ENCODE measurements at regions not wholly inside any gene's neighbourhood (a gene's known extent, or its start where the extent isn't known, plus 50 kb on each side); places are given as distances from the start of the nearest gene placed in this dataset.

GRCh38 chrX:39705290-39705689, 392.5 kb downstream of the BCOR start:
- Histone ChIP-seq H3K27me3 (peaks cover 0 to 4% (median 0%) of the 10 kb centered on the region in 4 donors), H3K4me1 (no peaks in the 10 kb centered on the region), H3K27ac (no peak overlapping the region), H3K36me3 (no peaks in the 10 kb centered on the region), H3K4me3 (no peak overlapping the region), H3K9me3 (no peaks in the 10 kb centered on the region)
- intact Hi-C loops (cut with DNase I) = no loop called here
- TF ChIP-seq CTCF (IDR thresholded peaks at IDR 0.05) (peak in 5 of 6 experiments; percentile 35 to 63 (median 52)), POLR2A (IDR thresholded peaks at IDR 0.05) (no peak)
- 14% methylated on average over 2 of the region's 2 CpGs; no CpG with 5 or more reads in 1 of the 2 donors for WGBS, 2 donors
- DNase-seq = no peak

- no peaks in the 10 kb centered on the region for H3K4me1 ChIP-seq
- H3K9me3 ChIP-seq = no peaks in the 10 kb centered on the region
- peaks cover 0 to 4% (median 0%) of the 10 kb centered on the region in 4 donors for H3K27me3 ChIP-seq
- TF ChIP-seq POLR2A (IDR thresholded peaks at IDR 0.05) (no peak), CTCF (IDR thresholded peaks at IDR 0.05) (no peak)
- H3K4me3 ChIP-seq = no peak overlapping the region
- H3K36me3 ChIP-seq = no peaks in the 10 kb centered on the region
- 93% methylated on average over 1 of the region's 1 CpG; no CpG with 5 or more reads in 1 of the 2 donors for WGBS, 2 donors
- no peak for DNase-seq
- H3K27ac ChIP-seq = no peak overlapping the region
- intact Hi-C loops (cut with DNase I) = no loop called here
Observed at GRCh38 chrX:39709364-39709763, 388.4 kb downstream of the BCOR start.

- no peaks in the 10 kb centered on the region for H3K36me3 ChIP-seq
- no peak overlapping the region for H3K27ac ChIP-seq
- H3K4me3 ChIP-seq = no peak overlapping the region
- H3K4me1 ChIP-seq = no peaks in the 10 kb centered on the region
- intact Hi-C loops (cut with DNase I) = no loop called here
- no peak for DNase-seq
- H3K9me3 ChIP-seq = no peaks in the 10 kb centered on the region
- TF ChIP-seq POLR2A (IDR thresholded peaks at IDR 0.05) = no peak
- WGBS, 2 donors = 83 to 93% methylated on average over 2 of the region's 2 CpGs
- H3K27me3 ChIP-seq = peaks cover 0 to 4% (median 0%) of the 10 kb centered on the region in 4 donors
Observed at GRCh38 chrX:39709812-39710211, 387.9 kb downstream of the BCOR start.

- no peak overlapping the region for H3K27ac ChIP-seq
- TF ChIP-seq CTCF (IDR thresholded peaks at IDR 0.05) (no peak), POLR2A (IDR thresholded peaks at IDR 0.05) (no peak)
- no peaks in the 10 kb centered on the region for H3K9me3 ChIP-seq
- DNase-seq = no peak
- WGBS, 2 donors = 43 to 67% methylated on average over 1 of the region's 1 CpG
- H3K4me3 ChIP-seq = no peak overlapping the region
- intact Hi-C loops (cut with DNase I) = no loop called here
- H3K27me3 ChIP-seq = peaks cover 0 to 4% (median 0%) of the 10 kb centered on the region in 4 donors
- no peaks in the 10 kb centered on the region for H3K4me1 ChIP-seq
- H3K36me3 ChIP-seq = no peaks in the 10 kb centered on the region
Observed at GRCh38 chrX:39710776-39711175, 387.0 kb downstream of the BCOR start.

GRCh38 chrX:39714471-39714870, 383.3 kb downstream of the BCOR start:
- intact Hi-C loops (cut with DNase I) = no loop called here
- no peak overlapping the region for H3K27ac ChIP-seq
- peaks cover 0 to 9% (median 0%) of the 10 kb centered on the region in 3 donors for H3K4me1 ChIP-seq
- H3K9me3 ChIP-seq = no peaks in the 10 kb centered on the region
- 69 to 83% methylated on average over 1 to 5 of the region's 6 CpGs for WGBS, 2 donors
- no peaks in the 10 kb centered on the region for H3K27me3 ChIP-seq
- H3K36me3 ChIP-seq = no peaks in the 10 kb centered on the region
- DNase-seq = no peak
- no peak overlapping the region for H3K4me3 ChIP-seq
- TF ChIP-seq CTCF (IDR thresholded peaks at IDR 0.05) (no peak), POLR2A (IDR thresholded peaks at IDR 0.05) (no peak)

- DNase-seq = no peak
- no peaks in the 10 kb centered on the region for H3K27me3 ChIP-seq
- H3K4me1 ChIP-seq = peaks cover 0 to 11% (median 0%) of the 10 kb centered on the region in 3 donors
- WGBS, 2 donors = 71% methylated on average over 4 of the region's 8 CpGs; no CpG with 5 or more reads in 1 of the 2 donors
- no peak overlapping the region for H3K4me3 ChIP-seq
- H3K9me3 ChIP-seq = no peaks in the 10 kb centered on the region
- TF ChIP-seq POLR2A (IDR thresholded peaks at IDR 0.05) = no peak
- no peak for TF ChIP-seq CTCF (IDR thresholded peaks at IDR 0.05)
- intact Hi-C loops (cut with DNase I) = no loop called here
- no peaks in the 10 kb centered on the region for H3K36me3 ChIP-seq
- no peak overlapping the region for H3K27ac ChIP-seq
Observed at GRCh38 chrX:39716401-39716800, 381.4 kb downstream of the BCOR start.
